Prostate gland (tissue), 2 donors: ENCODE measurements at regions not wholly inside any gene's neighbourhood (a gene's known extent, or its start where the extent isn't known, plus 50 kb on each side); places are given as distances from the start of the nearest gene placed in this dataset.

Source experiments
- CTCF ChIP-seq, 4 experiments: fragments of 200-600 bp in 2 of 4; fragments of 450-650 bp in 2 of 4; sonication (generic) in 2 of 4; IDR thresholded peaks; 1 replicate in 3 of 4; 2 replicates in 1 of 4; pipeline ENCODE4 v1.5.1; 2016 to 2019; ENCODE audit warnings: antibody characterized with exemption in 4 of 4, mild to moderate bottlenecking in 2 of 4, moderate library complexity in 2 of 4
- POLR2A ChIP-seq: fragments of 450-650 bp; IDR thresholded peaks from one replicate; pipeline ENCODE4 v1.6.1; 2016; ENCODE audit warnings: antibody characterized with exemption, mild to moderate bottlenecking
- POLR2AphosphoS5 ChIP-seq: sonication (generic); formaldehyde crosslinking; IDR thresholded peaks from one replicate; pipeline ENCODE4 v1.6.1; 2017; ENCODE audit warnings: antibody characterized with exemption

GRCh38 chr7:131950758-131951157, 394.3 kb upstream of the PODXL start:
- TF ChIP-seq CTCF (IDR thresholded peaks at IDR 0.05) (no peak), POLR2A (no peak), POLR2AphosphoS5 (no peak)
